DOHH2 (cell line): ENCODE measurements at regions not wholly inside any gene's neighbourhood (a gene's known extent, or its start where the extent isn't known, plus 50 kb on each side); places are given as distances from the start of the nearest gene placed in this dataset.

Experiments used
- H3F3A ChIP-seq: fragments of 200-600 bp; sonication (generic), shearing (Covaris generic); 2 replicates; pipeline ENCODE4 v1.6.0; 2016; ENCODE audit warnings: antibody characterized with exemption, mild to moderate bottlenecking; ENCODE audit not compliant: control insufficient read depth, insufficient read depth
- H3K27ac ChIP-seq: fragments of 200-600 bp; sonication (generic); 2 replicates; pipeline ENCODE4 v1.5.1; 2014; ENCODE audit warnings: low read depth, mild to moderate bottlenecking, low read length, moderate library complexity
- H3K27me3 ChIP-seq: fragments of 200-600 bp; sonication (generic); 2 replicates; pipeline ENCODE4 v1.6.1; 2014; ENCODE audit warnings: mild to moderate bottlenecking, low read length, mixed read lengths; ENCODE audit not compliant: control insufficient read depth
- H3K36me3 ChIP-seq: fragments of 200-600 bp; sonication (generic); 2 replicates; pipeline ENCODE4 v1.6.1; 2014; ENCODE audit warnings: mild to moderate bottlenecking, low read length, moderate library complexity, mixed read lengths; ENCODE audit not compliant: control insufficient read depth
- H3K4me1 ChIP-seq: fragments of 200-600 bp; sonication (generic); 2 replicates; pipeline ENCODE4 v1.6.1; 2014; ENCODE audit warnings: mild to moderate bottlenecking, low read length, mixed read lengths; ENCODE audit not compliant: control insufficient read depth
- H3K4me2 ChIP-seq: fragments of 200-600 bp; sonication (generic); 2 replicates; pipeline ENCODE4 v1.6.0; 2014; ENCODE audit warnings: mild to moderate bottlenecking, low read length, moderate library complexity
- H3K4me3 ChIP-seq: fragments of 200-600 bp; sonication (generic); 2 replicates; pipeline ENCODE4 v1.5.1; 2014; ENCODE audit warnings: mild to moderate bottlenecking, low read length, mixed read lengths
- H3K79me2 ChIP-seq: fragments of 200-600 bp; sonication (generic); 2 replicates; pipeline ENCODE4 v1.6.1; 2014; ENCODE audit warnings: mild to moderate bottlenecking, low read length, mixed read lengths; ENCODE audit not compliant: control insufficient read depth
- H3K9me2 ChIP-seq: fragments of 200-600 bp; sonication (generic); replicated peaks from 2 replicates; pipeline ENCODE4 v1.6.1; 2014; ENCODE audit warnings: mild to moderate bottlenecking, low read length, mixed read lengths; ENCODE audit not compliant: control insufficient read depth
- H3K9me3 ChIP-seq: fragments of 200-600 bp; sonication (generic); 2 replicates; pipeline ENCODE4 v1.6.1; 2014; ENCODE audit warnings: antibody characterized with exemption, low read length, mixed read lengths; ENCODE audit not compliant: control insufficient read depth, insufficient read depth
- H4K20me1 ChIP-seq: fragments of 200-600 bp; sonication (generic); 2 replicates; pipeline ENCODE4 v1.6.0; 2014; ENCODE audit warnings: low read depth, mild to moderate bottlenecking, antibody characterized with exemption, low read length, moderate library complexity; ENCODE audit not compliant: control insufficient read depth, insufficient read depth
- CTCF ChIP-seq: fragments of 200-600 bp; sonication (generic); IDR thresholded peaks from one replicate; pipeline ENCODE4 v1.5.1; 2014; ENCODE audit warnings: antibody characterized with exemption, mild to moderate bottlenecking, low read depth, low read length; ENCODE audit not compliant: poor library complexity, severe bottlenecking
- EZH2phosphoT487 ChIP-seq: fragments of 200-600 bp; sonication (generic); IDR thresholded peaks from 2 replicates; pipeline ENCODE4 v1.6.1; 2017; ENCODE audit warnings: borderline replicate concordance, mild to moderate bottlenecking, antibody characterized with exemption, low read length, moderate library complexity, mixed read lengths

DNA sequence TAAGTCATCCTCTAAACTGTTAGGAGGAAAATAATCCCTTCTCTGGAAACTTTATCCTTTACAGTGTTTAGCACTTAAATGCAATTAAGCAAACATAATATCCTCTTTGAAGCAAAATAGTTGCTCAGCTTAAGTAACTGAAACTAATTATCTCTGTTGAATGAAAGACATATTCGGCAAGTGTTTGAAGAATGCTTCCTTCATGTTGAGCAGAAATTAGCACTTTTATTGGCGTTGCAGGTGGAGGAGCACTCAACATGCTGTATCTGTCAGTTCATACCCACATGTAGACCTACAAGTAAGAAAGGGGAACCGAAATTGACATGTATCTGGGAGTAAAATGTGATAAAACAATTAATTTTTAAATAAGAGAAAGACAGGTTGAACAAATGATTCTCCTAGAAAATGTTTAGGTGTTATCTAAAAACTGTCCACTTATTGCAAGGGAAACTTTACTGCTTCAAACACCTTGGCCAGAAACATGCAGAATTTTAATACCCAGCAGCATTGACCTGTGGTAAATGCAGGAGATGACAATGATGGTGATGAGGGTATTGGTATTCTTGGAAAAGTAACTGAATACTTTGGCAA is 987.0 kb upstream of the MAP3K7 start:
- Histone ChIP-seq H3K4me3 (no peak overlapping the region), H3K4me2 (no peak overlapping the region), H3K9me3 (no peaks in the 10 kb centered on the region)

GRCh38 chr6:91572878-91573277 is 986.0 kb upstream of the MAP3K7 start:
- H3K36me3 ChIP-seq: no peaks in the 10 kb centered on the region
- H3K79me2 ChIP-seq: no peaks in the 10 kb centered on the region
- no peaks in the 10 kb centered on the region for H3K4me1 ChIP-seq
- no peaks in the 10 kb centered on the region for H3K9me3 ChIP-seq
- H3K27me3 ChIP-seq: no peaks in the 10 kb centered on the region
- TF ChIP-seq EZH2phosphoT487: no peak
- TF ChIP-seq CTCF: no peak
- no peaks in the 10 kb centered on the region for H4K20me1 ChIP-seq
- H3K9me2 ChIP-seq: no peaks in the 10 kb centered on the region
- no peak overlapping the region for H3K4me2 ChIP-seq
- no peaks in the 10 kb centered on the region for H3F3A ChIP-seq
- no peak overlapping the region for H3K4me3 ChIP-seq
- no peak overlapping the region for H3K27ac ChIP-seq

More for the DNA sequence above, 987.0 kb upstream of the MAP3K7 start:
- H3K27ac ChIP-seq: no peak overlapping the region
- H3K27me3 ChIP-seq: no peaks in the 10 kb centered on the region
- no peaks in the 10 kb centered on the region for H3F3A ChIP-seq
- no peaks in the 10 kb centered on the region for H4K20me1 ChIP-seq
- H3K4me1 ChIP-seq: no peaks in the 10 kb centered on the region
- no peaks in the 10 kb centered on the region for H3K36me3 ChIP-seq
- TF ChIP-seq CTCF (no peak), EZH2phosphoT487 (no peak)
- H3K79me2 ChIP-seq: no peaks in the 10 kb centered on the region
- H3K9me2 ChIP-seq: no peaks in the 10 kb centered on the region

DNA sequence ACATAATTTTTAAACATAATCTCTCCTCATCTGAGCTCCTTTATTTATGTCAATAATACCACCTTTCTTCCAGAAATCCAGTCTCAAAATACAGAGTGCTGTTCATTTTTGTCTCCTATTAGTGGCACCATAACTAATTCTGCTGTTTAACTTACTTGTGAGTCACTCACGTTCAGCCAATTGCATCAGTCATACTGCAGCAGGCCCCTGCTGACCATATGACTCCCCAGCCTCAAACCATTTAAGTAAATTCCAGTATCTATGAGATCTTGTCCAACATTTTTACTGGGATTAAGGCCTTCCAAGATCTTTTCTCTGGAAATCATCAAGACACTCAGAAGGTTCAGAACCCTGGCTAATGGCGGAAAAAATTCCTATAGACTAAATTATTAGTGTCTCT is 982.2 kb upstream of the MAP3K7 start:
- Histone ChIP-seq H3K4me2 (no peak overlapping the region), H3K27me3 (no peaks in the 10 kb centered on the region), H4K20me1 (no peaks in the 10 kb centered on the region), H3K27ac (no peak overlapping the region), H3K36me3 (no peaks in the 10 kb centered on the region), H3K9me3 (no peaks in the 10 kb centered on the region), H3K4me1 (no peaks in the 10 kb centered on the region), H3K9me2 (no peaks in the 10 kb centered on the region), H3K4me3 (no peak overlapping the region), H3K79me2 (no peaks in the 10 kb centered on the region), H3F3A (no peaks in the 10 kb centered on the region)
- no peak for TF ChIP-seq CTCF
- no peak for TF ChIP-seq EZH2phosphoT487
